K562 (cell line): ENCODE measurements at regions not wholly inside any gene's neighbourhood (a gene's known extent, or its start where the extent isn't known, plus 50 kb on each side); places are given as distances from the start of the nearest gene placed in this dataset.

ENCODE experiments used
- CEBPB ChIP-seq: fragments of 450-650 bp; IDR thresholded peaks from 2 replicates; pipeline ENCODE4 v1.6.1; 2016; ENCODE audit warnings: missing genetic modification characterization, missing compliant biosample characterization
- E2F3 ChIP-seq: fragments of 250-450 bp; sonication (Bioruptor Pico); IDR thresholded peaks from 2 replicates; pipeline ENCODE4 v1.4.0; 2020; ENCODE audit warnings: mild to moderate bottlenecking
- FOS ChIP-seq: IDR thresholded peaks from 3 replicates; pipeline ENCODE4 v1.6.1; 2011; ENCODE audit not compliant: insufficient read length; ENCODE audit errors: extremely low read depth
- FOXJ3 ChIP-seq: sonication (generic); formaldehyde crosslinking; IDR thresholded peaks from 2 replicates; pipeline ENCODE4 v1.4.0; 2020; ENCODE audit warnings: mild to moderate bottlenecking, missing genetic modification reagents
- FOXK2 ChIP-seq, 2 experiments: fragments of 450-650 bp; IDR thresholded peaks in 1 of 2; conservative IDR thresholded peaks in 1 of 2; 2 replicates each; pipeline ENCODE4 v1.6.1; 2016; ENCODE audit warnings: low read depth in 2 of 2, mild to moderate bottlenecking in 1 of 2
- NUFIP1 ChIP-seq: fragments of 450-650 bp; IDR thresholded peaks from 2 replicates; pipeline ENCODE4 v1.6.1; 2018; ENCODE audit not compliant: partially characterized antibody
- ZNF146 ChIP-seq: IDR thresholded peaks from one replicate; pipeline ENCODE4 v1.6.1; 2018; ENCODE audit warnings: missing compliant biosample characterization; ENCODE audit not compliant: unreplicated experiment
- ZNF239 ChIP-seq: fragments of 250-450 bp; sonication (Bioruptor Pico); IDR thresholded peaks from 2 replicates; pipeline ENCODE4 v1.4.0; 2020; ENCODE audit warnings: mild to moderate bottlenecking
- ZNF696 ChIP-seq: fragments of 250-450 bp; sonication (Bioruptor Pico); conservative IDR thresholded peaks from 2 replicates; pipeline ENCODE4 v1.4.0; 2020; ENCODE audit warnings: mild to moderate bottlenecking, moderate library complexity
- TF ChIP-seq, protein P1 (sequence below): fragments of 450-650 bp; IDR thresholded peaks from 2 replicates; pipeline ENCODE4 v1.6.1; 2018; ENCODE audit not compliant: partially characterized antibody
- TF ChIP-seq, protein P2 (sequence below): fragments of 450-650 bp; formaldehyde crosslinking; IDR thresholded peaks from 2 replicates; pipeline ENCODE4 v1.4.0; 2020; ENCODE audit warnings: mild to moderate bottlenecking, moderate library complexity
- TF ChIP-seq, protein P3 (sequence below): fragments of 450-650 bp; formaldehyde crosslinking; IDR thresholded peaks from 2 replicates; pipeline ENCODE4 v1.4.0; 2022; ENCODE audit warnings: missing genetic modification characterization

DNA sequence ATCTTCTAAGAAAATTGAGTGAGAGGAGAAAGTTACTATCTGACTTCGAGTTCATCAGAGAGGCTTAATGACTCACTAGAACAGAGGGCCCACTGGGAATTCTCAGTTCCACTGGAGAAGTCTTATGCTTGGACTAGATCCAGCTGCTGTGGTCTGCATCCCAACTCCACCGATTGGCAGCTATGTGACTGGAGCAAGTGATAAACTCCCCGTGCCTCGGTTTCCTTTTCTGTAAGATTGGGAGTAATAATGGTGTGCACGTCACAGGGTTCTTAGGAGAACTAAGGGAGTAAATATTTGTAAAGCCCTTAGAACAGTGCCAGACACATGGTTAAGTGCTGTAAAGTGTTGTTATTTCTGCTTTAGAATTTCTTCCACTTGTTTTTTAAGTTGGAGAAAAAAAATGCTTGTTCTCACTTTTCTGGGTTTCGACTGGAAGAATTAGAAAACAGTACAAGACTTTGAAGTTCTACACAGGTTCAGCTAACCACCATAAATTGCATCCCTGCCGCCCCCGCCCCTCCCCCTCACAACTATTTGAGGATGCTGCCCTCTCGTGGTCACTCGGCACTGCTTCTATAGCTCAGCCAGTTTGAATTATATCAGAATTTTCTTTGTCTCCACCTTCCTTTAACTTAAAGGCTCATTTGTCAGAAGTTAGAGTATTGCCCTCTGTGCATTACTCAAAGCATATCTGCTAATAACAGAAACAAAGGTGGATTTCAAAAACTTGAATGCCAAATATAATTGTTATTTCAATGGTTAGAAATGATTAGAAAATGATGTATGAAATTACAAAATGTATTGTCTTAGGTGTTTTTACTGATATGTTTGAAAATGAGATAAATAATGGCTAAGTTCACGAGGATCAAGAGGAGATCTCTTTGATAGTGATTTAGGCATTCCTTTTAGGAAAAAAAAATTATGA is 95.0 kb upstream of the IFNGR1 start (continued):
- TF ChIP-seq ZNF696 (CRISPR knock-in tag) (no peak), FOS (no peak), ZNF146 (CRISPR knock-in tag) (no peak), NUFIP1 (no peak), FOXK2 (conservative IDR thresholded peaks at IDR 0.05 in 1 of 2, IDR thresholded peaks at IDR 0.05 in 1 of 2; ENCODE audit: low read depth in 2 of 2) (no peak), CEBPB (no peak), FOXJ3 (no peak), E2F3 (CRISPR knock-in tag) (no peak), ZNF239 (CRISPR knock-in tag) (no peak)
- TF ChIP-seq, protein P1, sequence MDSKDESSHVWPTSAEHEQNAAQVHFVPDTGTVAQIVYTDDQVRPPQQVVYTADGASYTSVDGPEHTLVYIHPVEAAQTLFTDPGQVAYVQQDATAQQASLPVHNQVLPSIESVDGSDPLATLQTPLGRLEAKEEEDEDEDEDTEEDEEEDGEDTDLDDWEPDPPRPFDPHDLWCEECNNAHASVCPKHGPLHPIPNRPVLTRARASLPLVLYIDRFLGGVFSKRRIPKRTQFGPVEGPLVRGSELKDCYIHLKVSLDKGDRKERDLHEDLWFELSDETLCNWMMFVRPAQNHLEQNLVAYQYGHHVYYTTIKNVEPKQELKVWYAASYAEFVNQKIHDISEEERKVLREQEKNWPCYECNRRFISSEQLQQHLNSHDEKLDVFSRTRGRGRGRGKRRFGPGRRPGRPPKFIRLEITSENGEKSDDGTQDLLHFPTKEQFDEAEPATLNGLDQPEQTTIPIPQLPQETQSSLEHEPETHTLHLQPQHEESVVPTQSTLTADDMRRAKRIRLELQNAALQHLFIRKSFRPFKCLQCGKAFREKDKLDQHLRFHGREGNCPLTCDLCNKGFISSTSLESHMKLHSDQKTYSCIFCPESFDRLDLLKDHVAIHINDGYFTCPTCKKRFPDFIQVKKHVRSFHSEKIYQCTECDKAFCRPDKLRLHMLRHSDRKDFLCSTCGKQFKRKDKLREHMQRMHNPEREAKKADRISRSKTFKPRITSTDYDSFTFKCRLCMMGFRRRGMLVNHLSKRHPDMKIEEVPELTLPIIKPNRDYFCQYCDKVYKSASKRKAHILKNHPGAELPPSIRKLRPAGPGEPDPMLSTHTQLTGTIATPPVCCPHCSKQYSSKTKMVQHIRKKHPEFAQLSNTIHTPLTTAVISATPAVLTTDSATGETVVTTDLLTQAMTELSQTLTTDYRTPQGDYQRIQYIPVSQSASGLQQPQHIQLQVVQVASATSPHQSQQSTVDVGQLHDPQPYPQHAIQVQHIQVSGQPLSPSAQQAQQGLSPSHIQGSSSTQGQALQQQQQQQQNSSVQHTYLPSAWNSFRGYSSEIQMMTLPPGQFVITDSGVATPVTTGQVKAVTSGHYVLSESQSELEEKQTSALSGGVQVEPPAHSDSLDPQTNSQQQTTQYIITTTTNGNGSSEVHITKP = no peak
- TF ChIP-seq, protein P2, sequence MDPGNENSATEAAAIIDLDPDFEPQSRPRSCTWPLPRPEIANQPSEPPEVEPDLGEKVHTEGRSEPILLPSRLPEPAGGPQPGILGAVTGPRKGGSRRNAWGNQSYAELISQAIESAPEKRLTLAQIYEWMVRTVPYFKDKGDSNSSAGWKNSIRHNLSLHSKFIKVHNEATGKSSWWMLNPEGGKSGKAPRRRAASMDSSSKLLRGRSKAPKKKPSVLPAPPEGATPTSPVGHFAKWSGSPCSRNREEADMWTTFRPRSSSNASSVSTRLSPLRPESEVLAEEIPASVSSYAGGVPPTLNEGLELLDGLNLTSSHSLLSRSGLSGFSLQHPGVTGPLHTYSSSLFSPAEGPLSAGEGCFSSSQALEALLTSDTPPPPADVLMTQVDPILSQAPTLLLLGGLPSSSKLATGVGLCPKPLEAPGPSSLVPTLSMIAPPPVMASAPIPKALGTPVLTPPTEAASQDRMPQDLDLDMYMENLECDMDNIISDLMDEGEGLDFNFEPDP (CRISPR knock-in tag) = no peak
- TF ChIP-seq, protein P3, sequence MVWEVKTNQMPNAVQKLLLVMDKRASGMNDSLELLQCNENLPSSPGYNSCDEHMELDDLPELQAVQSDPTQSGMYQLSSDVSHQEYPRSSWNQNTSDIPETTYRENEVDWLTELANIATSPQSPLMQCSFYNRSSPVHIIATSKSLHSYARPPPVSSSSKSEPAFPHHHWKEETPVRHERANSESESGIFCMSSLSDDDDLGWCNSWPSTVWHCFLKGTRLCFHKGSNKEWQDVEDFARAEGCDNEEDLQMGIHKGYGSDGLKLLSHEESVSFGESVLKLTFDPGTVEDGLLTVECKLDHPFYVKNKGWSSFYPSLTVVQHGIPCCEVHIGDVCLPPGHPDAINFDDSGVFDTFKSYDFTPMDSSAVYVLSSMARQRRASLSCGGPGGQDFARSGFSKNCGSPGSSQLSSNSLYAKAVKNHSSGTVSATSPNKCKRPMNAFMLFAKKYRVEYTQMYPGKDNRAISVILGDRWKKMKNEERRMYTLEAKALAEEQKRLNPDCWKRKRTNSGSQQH (CRISPR knock-in tag) = no peak
